ENCODE measurements at regions not wholly inside any gene's neighbourhood (a gene's known extent, or its start where the extent isn't known, plus 50 kb on each side); places are given as distances from the start of the nearest gene placed in this dataset.
"Not testable (repeated sequence)": the region's sequence is repeated elsewhere in the genome, so short reads cannot be mapped to it uniquely, and the experiment has no call there.

GRCh38 chr18:77397056-77397455 lies 147.4 kb downstream of the GALR1 start:
- Histone ChIP-seq H3K4me1 (ENCODE audit: control insufficient read depth in 5 of 5, insufficient read depth in 5 of 5, low read length in 5 of 5) (peaks cover 5 to 18% (median 17%) of the 10 kb centered on the region in 5 donors), H3K9ac (ENCODE audit: low read length in 5 of 5) (no peak overlapping the region), H3K4me3 (ENCODE audit: low read depth in 1 of 5, low read length in 5 of 5) (no peak overlapping the region), H3K36me3 (ENCODE audit: control insufficient read depth in 5 of 5, insufficient read depth in 5 of 5, low read length in 5 of 5) (no peaks in the 10 kb centered on the region), H3K27me3 (ENCODE audit: control insufficient read depth in 5 of 5, insufficient read depth in 4 of 5, low read length in 5 of 5) (no peaks in the 10 kb centered on the region), H3K9me3 (ENCODE audit: control insufficient read depth in 5 of 5, low read length in 5 of 5) (no peaks in the 10 kb centered on the region), H3K27ac (ENCODE audit: low read depth, low read length) (no peak overlapping the region)

- no peak overlapping the region for H3K9ac ChIP-seq (ENCODE audit: low read length in 5 of 5)
- no peaks in the 10 kb centered on the region for H3K9me3 ChIP-seq (ENCODE audit: control insufficient read depth in 5 of 5, low read length in 5 of 5)
- H3K36me3 ChIP-seq (ENCODE audit: control insufficient read depth in 5 of 5, insufficient read depth in 5 of 5, low read length in 5 of 5) = no peaks in the 10 kb centered on the region
- H3K4me3 ChIP-seq (ENCODE audit: low read depth in 1 of 5, low read length in 5 of 5) = no peak overlapping the region
- H3K4me1 ChIP-seq (ENCODE audit: control insufficient read depth in 5 of 5, insufficient read depth in 5 of 5, low read length in 5 of 5) = peaks cover 5 to 18% (median 16%) of the 10 kb centered on the region in 5 donors
- H3K27ac ChIP-seq (ENCODE audit: low read depth, low read length) = no peak overlapping the region
- no peaks in the 10 kb centered on the region for H3K27me3 ChIP-seq (ENCODE audit: control insufficient read depth in 5 of 5, insufficient read depth in 4 of 5, low read length in 5 of 5)
These were observed 148.0 kb downstream of the GALR1 start for GRCh38 chr18:77397617-77398016.

GRCh38 chr18:77400561-77400960 lies 150.9 kb downstream of the GALR1 start:
- Histone ChIP-seq H3K9ac (ENCODE audit: low read length in 5 of 5) (no peak overlapping the region), H3K4me3 (ENCODE audit: low read depth in 1 of 5, low read length in 5 of 5) (no peak overlapping the region), H3K27me3 (ENCODE audit: control insufficient read depth in 5 of 5, insufficient read depth in 4 of 5, low read length in 5 of 5) (no peaks in the 10 kb centered on the region), H3K9me3 (ENCODE audit: control insufficient read depth in 5 of 5, low read length in 5 of 5) (no peaks in the 10 kb centered on the region), H3K36me3 (ENCODE audit: control insufficient read depth in 5 of 5, insufficient read depth in 5 of 5, low read length in 5 of 5) (no peaks in the 10 kb centered on the region), H3K4me1 (ENCODE audit: control insufficient read depth in 5 of 5, insufficient read depth in 5 of 5, low read length in 5 of 5) (peaks cover 0 to 10% (median 7%) of the 10 kb centered on the region in 5 donors), H3K27ac (ENCODE audit: low read depth, low read length) (no peak overlapping the region)

- H3K27me3 ChIP-seq (ENCODE audit: control insufficient read depth in 5 of 5, insufficient read depth in 4 of 5, low read length in 5 of 5) = no peaks in the 10 kb centered on the region
- no peaks in the 10 kb centered on the region for H3K9me3 ChIP-seq (ENCODE audit: control insufficient read depth in 5 of 5, low read length in 5 of 5)
- no peaks in the 10 kb centered on the region for H3K36me3 ChIP-seq (ENCODE audit: control insufficient read depth in 5 of 5, insufficient read depth in 5 of 5, low read length in 5 of 5)
- no peak overlapping the region for H3K27ac ChIP-seq (ENCODE audit: low read depth, low read length)
- H3K4me3 ChIP-seq (ENCODE audit: low read depth in 1 of 5, low read length in 5 of 5) = no peak overlapping the region
- no peak overlapping the region for H3K9ac ChIP-seq (ENCODE audit: low read length in 5 of 5)
- peaks cover 0 to 3% (median under 1%) of the 10 kb centered on the region in 5 donors for H3K4me1 ChIP-seq (ENCODE audit: control insufficient read depth in 5 of 5, insufficient read depth in 5 of 5, low read length in 5 of 5)
These were observed 151.5 kb downstream of the GALR1 start for GRCh38 chr18:77401173-77401572.

GRCh38 chr18:77403969-77404535 lies 154.4 kb downstream of the GALR1 start:
- Histone ChIP-seq H3K27ac (ENCODE audit: low read depth, low read length) (no peak overlapping the region), H3K9me3 (ENCODE audit: control insufficient read depth in 5 of 5, low read length in 5 of 5) (no peaks in the 10 kb centered on the region), H3K4me3 (ENCODE audit: low read depth in 1 of 5, low read length in 5 of 5) (no peak overlapping the region), H3K4me1 (ENCODE audit: control insufficient read depth in 5 of 5, insufficient read depth in 5 of 5, low read length in 5 of 5) (no peaks in the 10 kb centered on the region), H3K27me3 (ENCODE audit: control insufficient read depth in 5 of 5, insufficient read depth in 4 of 5, low read length in 5 of 5) (peaks cover 0 to 4% (median 0%) of the 10 kb centered on the region in 5 donors), H3K9ac (ENCODE audit: low read length in 5 of 5) (no peak overlapping the region), H3K36me3 (ENCODE audit: control insufficient read depth in 5 of 5, insufficient read depth in 5 of 5, low read length in 5 of 5) (no peaks in the 10 kb centered on the region)

- Histone ChIP-seq H3K9me3 (ENCODE audit: control insufficient read depth in 5 of 5, low read length in 5 of 5) (no peaks in the 10 kb centered on the region), H3K9ac (ENCODE audit: low read length in 5 of 5) (no peak overlapping the region), H3K27ac (ENCODE audit: low read depth, low read length) (no peak overlapping the region), H3K27me3 (ENCODE audit: control insufficient read depth in 5 of 5, insufficient read depth in 4 of 5, low read length in 5 of 5) (peaks cover 0 to 4% (median 0%) of the 10 kb centered on the region in 5 donors), H3K4me1 (ENCODE audit: control insufficient read depth in 5 of 5, insufficient read depth in 5 of 5, low read length in 5 of 5) (no peaks in the 10 kb centered on the region), H3K4me3 (ENCODE audit: low read depth in 1 of 5, low read length in 5 of 5) (no peak overlapping the region), H3K36me3 (ENCODE audit: control insufficient read depth in 5 of 5, insufficient read depth in 5 of 5, low read length in 5 of 5) (no peaks in the 10 kb centered on the region)
These were observed 155.4 kb downstream of the GALR1 start for GRCh38 chr18:77405096-77405495.

- no peaks in the 10 kb centered on the region for H3K4me1 ChIP-seq (ENCODE audit: control insufficient read depth in 5 of 5, insufficient read depth in 5 of 5, low read length in 5 of 5)
- no peak overlapping the region for H3K4me3 ChIP-seq (ENCODE audit: low read depth in 1 of 5, low read length in 5 of 5)
- H3K27ac ChIP-seq (ENCODE audit: low read depth, low read length) = no peak overlapping the region
- no peaks in the 10 kb centered on the region for H3K9me3 ChIP-seq (ENCODE audit: control insufficient read depth in 5 of 5, low read length in 5 of 5)
- no peak overlapping the region for H3K9ac ChIP-seq (ENCODE audit: low read length in 5 of 5)
- no peaks in the 10 kb centered on the region for H3K36me3 ChIP-seq (ENCODE audit: control insufficient read depth in 5 of 5, insufficient read depth in 5 of 5, low read length in 5 of 5)
- peaks cover 0 to 4% (median 0%) of the 10 kb centered on the region in 5 donors for H3K27me3 ChIP-seq (ENCODE audit: control insufficient read depth in 5 of 5, insufficient read depth in 4 of 5, low read length in 5 of 5)
These were observed 158.1 kb downstream of the GALR1 start for GRCh38 chr18:77407733-77408132.

- not testable (repeated sequence) for H3K9me3 ChIP-seq (ENCODE audit: control insufficient read depth in 5 of 5, low read length in 5 of 5); H3K36me3 ChIP-seq (ENCODE audit: control insufficient read depth in 5 of 5, insufficient read depth in 5 of 5, low read length in 5 of 5)
These were observed 171.9 kb downstream of the GALR1 start for GRCh38 chr18:77421546-77421945.

GRCh38 chr18:77422974-77423867 lies 173.6 kb downstream of the GALR1 start:
- no peak overlapping the region for H3K9ac ChIP-seq (ENCODE audit: low read length in 5 of 5)
- no peak overlapping the region for H3K27ac ChIP-seq (ENCODE audit: low read depth, low read length)
- H3K27me3 ChIP-seq (ENCODE audit: control insufficient read depth in 5 of 5, insufficient read depth in 4 of 5, low read length in 5 of 5) = no peaks in the 10 kb centered on the region
- no peak overlapping the region for H3K4me3 ChIP-seq (ENCODE audit: low read depth in 1 of 5, low read length in 5 of 5)
- no peaks in the 10 kb centered on the region for H3K9me3 ChIP-seq (ENCODE audit: control insufficient read depth in 5 of 5, low read length in 5 of 5)
- no peaks in the 10 kb centered on the region for H3K36me3 ChIP-seq (ENCODE audit: control insufficient read depth in 5 of 5, insufficient read depth in 5 of 5, low read length in 5 of 5)
- no peaks in the 10 kb centered on the region for H3K4me1 ChIP-seq (ENCODE audit: control insufficient read depth in 5 of 5, insufficient read depth in 5 of 5, low read length in 5 of 5)

More at GRCh38 chr18:77421546-77421945, 171.9 kb downstream of the GALR1 start:
- not testable (repeated sequence) for H3K9ac ChIP-seq (ENCODE audit: low read length in 5 of 5); H3K4me1 ChIP-seq (ENCODE audit: control insufficient read depth in 5 of 5, insufficient read depth in 5 of 5, low read length in 5 of 5); H3K4me3 ChIP-seq (ENCODE audit: low read depth in 1 of 5, low read length in 5 of 5); H3K27ac ChIP-seq (ENCODE audit: low read depth, low read length); H3K27me3 ChIP-seq (ENCODE audit: control insufficient read depth in 5 of 5, insufficient read depth in 4 of 5, low read length in 5 of 5)

GRCh38 chr18:77433076-77433475 lies 183.4 kb downstream of the GALR1 start:
- Histone ChIP-seq H3K27ac (ENCODE audit: low read depth, low read length) (no peak overlapping the region), H3K4me1 (ENCODE audit: control insufficient read depth in 5 of 5, insufficient read depth in 5 of 5, low read length in 5 of 5) (no peaks in the 10 kb centered on the region), H3K9ac (ENCODE audit: low read length in 5 of 5) (no peak overlapping the region), H3K9me3 (ENCODE audit: control insufficient read depth in 5 of 5, low read length in 5 of 5) (no peaks in the 10 kb centered on the region), H3K4me3 (ENCODE audit: low read depth in 1 of 5, low read length in 5 of 5) (no peak overlapping the region), H3K27me3 (ENCODE audit: control insufficient read depth in 5 of 5, insufficient read depth in 4 of 5, low read length in 5 of 5) (no peaks in the 10 kb centered on the region), H3K36me3 (ENCODE audit: control insufficient read depth in 5 of 5, insufficient read depth in 5 of 5, low read length in 5 of 5) (no peaks in the 10 kb centered on the region)
